SK-MEL-5 (cell line): ENCODE measurements at regions not wholly inside any gene's neighbourhood (a gene's known extent, or its start where the extent isn't known, plus 50 kb on each side); places are given as distances from the start of the nearest gene placed in this dataset.
"Not testable (repeated sequence)": the region's sequence is repeated elsewhere in the genome, so short reads cannot be mapped to it uniquely, and the experiment has no call there.

ENCODE experiments used
- DNase-seq: peaks from one replicate; pipeline ENCODE4 v3.0.0-alpha.2; 2016; ENCODE audit warnings: low read depth, low spot score
- in situ Hi-C: cut with HindIII; loops from 2 replicates; pipeline ENCODE4 v1.10.0; 2016; ENCODE audit warnings: low sequenced_read_pairs, high pct_unique_total_duplicates, low pct_unique_long_range_greater_than_20kb

DNA sequence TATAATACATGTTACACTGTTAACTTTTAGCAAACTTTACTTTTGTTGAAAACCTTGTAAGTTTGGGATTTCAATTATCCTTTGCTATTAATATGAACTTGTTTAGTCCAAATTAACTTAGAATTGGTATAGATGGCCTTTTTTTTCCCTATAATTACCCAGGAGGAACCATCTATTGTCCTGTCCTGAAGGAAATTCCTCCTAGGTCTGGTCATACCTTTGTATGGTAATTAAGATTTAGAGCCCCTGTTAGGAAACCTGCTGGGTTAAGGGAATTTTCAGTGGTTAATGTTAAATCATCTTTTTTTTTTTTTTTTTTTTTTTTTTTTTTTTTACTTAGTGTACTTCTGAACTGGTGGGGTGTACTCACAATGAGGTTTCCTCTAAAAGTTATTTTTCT, 2159.8 kb downstream of the TP53TG3F start:
- in situ Hi-C loops, DNase-seq: not testable (repeated sequence)

DNA sequence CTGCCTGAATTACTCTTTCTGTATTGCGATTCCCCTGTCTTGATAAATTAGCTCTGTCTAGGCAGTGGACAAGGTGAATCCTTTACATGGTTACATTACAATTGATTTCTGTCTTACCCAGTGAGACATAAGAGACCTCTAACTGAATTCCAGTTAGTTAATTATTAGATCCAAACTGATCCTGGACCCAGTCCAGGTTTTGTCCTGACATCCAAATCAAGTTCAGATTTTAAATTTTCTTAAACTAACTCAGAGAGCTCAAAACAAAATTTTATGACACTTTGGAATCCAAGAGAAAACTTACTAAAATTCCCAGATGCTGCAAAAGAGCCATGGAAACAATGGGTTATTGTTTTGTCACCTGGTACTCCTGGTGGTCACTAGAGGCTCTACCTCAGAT, 2166.6 kb downstream of the TP53TG3F start:
- no peak for DNase-seq
- in situ Hi-C loops = no loop called here

DNA sequence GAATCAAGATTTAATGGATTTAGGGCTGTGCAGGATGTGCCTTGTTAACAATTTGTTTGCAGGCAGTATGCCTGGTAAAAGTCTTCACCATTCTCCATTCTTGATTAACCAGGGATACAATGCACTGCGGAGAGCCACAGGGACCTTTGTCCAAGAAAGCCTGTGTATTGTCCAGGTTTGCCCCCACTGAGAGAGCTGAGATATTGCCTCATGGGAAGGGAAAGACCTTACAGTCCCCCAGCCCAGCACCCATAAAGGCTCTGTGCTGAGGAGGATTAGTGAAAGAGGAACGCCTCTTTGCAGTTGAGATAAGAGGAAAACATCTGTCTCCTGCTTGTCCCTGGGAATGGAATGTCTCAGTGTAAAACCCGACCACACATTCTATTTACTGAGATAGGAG, 2169.6 kb downstream of the TP53TG3F start:
- in situ Hi-C loops = no loop called here

DNA sequence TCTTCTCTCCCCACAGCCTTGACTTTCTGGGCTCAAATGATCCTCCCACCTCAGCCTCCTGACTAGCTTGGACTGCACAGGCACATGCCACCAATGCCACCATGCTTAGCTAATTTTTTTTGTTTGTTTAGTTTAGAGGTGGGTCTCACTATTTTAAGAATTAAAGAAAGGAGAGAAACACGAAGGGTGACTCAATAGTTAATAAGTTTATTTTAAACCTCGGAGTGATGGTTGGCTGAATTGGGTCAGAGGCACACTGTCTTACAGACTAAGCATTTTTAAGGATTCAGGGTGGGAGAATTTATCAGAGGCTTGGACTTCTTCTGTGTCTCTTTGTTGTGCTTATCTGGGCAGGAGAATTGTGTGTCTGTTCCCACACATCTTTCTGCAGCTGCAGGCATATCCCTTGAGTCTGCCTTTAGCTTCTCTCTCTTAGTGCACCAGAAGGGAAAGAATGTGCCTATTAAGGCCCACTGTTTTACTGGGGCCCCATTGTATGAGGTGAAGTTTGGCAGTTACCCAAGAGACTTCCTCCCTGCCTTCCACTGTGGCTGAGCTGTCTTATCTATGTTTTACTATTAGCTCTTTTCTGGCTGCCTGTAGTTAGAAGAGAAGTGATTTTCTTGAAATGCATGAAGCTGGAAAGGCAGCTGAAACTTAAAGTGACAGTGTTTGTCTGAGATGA, 2172.0 kb downstream of the TP53TG3F start:
- DNase-seq = peak; percentile 65
- in situ Hi-C loops = no loop called here

More for the DNA sequence above, 2169.6 kb downstream of the TP53TG3F start:
- DNase-seq = no peak

DNA sequence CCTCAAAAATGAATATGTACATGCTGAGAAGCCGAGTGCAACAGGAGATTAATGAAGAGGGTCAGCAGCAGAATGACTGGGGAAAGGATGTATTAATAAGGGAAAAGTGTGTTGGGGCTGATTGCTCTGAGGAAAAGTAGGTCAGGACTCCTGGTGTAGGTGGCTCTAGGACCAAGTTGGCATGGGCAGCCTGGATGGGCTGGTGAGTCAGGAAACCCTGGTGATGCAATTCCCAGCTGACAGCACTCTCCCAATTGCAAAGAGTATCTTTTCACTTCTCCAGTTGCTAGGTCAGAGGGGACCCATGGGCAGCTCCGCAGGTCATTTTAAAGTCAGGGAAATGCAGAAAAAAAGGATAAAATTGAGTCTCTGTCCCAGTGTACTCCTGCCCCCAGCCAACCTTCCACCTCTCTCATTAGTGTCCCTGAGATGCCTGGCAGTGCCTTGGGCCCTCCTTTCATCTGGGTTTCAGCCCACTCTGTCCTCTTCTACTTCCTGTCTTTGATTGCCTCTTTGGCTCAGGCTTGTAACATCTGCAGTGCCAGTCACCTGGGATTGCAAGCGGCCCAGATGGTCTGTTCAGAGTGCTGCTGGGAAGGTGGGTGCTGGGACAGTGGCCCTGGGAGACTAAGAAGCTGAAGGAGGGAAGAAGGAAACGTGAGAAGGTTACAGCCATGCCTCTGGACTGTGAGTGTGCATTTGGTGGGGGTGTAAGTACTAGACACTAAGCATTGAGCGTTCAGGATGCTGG, 2177.2 kb downstream of the TP53TG3F start:
- in situ Hi-C loops = no loop called here
- no peak for DNase-seq

DNA sequence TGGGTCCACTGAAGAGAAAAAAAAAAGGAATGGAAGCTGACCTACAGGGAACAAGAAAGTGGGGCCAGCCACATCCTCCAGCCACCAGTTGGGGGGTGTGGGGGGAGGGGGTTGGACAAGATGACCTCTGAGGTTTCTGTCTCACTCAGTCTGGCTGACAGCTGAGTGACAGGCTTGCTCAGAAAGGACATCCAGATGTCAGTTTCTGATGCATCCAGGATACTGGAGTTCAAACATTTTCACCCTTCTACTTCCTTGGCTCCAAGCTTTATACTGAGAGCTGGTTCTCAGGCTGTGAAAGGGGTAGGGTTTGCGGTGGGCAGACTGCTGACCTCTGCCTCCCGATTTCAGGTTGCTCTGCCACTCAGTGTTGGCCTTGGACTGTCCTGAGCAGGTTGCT, 2178.3 kb downstream of the TP53TG3F start:
- no peak for DNase-seq
- in situ Hi-C loops = no loop called here

DNA sequence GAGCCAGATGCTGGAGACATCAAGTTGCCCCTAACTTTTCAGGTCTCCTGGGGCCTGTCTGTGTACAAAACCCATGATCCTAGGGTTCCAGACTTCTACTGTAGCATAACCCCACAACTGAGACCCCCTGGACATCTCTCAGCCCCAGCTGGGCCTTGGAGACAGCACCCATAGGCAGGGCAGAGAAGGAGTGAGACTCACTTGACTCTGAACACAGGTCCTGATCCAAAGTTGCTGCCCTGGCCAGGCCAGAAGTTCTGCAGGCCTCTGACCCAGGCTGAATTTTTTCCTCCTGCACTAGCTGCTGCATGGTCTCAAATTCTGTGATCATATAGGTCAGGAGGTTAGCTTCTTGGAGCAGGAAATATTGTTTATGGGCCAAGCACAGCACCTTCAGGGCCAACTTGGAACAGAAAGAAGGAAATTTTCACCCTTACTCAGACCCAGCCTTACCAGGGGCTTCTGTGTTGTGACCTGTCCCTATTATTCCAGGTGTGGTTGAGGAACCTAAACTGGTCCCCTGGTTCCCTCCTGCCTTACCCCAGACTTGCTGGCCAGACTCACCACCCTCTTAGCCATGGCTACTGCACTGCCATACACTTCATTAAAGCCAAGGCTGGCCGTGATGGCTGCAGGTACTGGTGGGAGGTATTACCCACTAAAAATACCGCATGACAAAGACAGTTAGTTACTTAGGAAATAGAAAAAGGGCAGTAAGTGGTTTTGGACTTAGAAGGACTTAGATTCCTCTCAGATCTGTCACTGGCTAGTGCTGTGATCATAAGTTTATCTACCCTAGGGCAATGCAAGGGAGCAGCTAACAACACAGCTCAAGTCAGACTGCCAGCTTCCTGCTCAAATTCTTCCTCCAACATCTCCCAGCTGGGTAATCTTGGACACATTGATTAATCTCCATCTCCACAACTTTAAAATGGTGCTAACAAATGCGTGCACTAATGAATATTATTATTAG, 2180.1 kb downstream of the TP53TG3F start:
- no peak for DNase-seq
- in situ Hi-C loops = no loop called here

DNA sequence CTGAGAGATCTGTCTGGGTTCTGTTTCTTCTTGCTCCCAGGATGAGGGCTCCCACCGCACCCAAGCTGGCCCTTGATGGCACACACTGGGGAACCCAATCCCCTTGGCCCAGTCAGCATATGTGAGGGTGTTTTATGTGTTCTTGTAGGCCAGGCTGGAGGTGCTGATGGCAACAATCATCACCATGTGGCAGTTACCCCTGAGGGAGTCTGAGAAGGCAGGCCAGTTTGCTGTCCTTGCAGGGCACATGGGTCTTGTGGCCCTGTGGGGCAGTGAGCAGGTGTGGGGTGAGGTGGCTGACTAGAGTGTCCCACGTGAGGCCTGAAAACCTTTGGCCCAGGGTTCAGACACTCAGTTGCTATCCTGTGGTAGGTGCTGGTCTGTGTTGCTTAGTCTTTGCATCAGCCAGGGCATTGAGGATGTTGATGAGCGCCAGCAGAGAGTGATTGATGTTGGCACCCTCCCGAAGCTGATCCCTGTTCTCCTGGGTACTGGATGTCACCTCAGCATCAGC, 2183.0 kb downstream of the TP53TG3F start:
- no peak for DNase-seq
- in situ Hi-C loops = no loop called here

DNA sequence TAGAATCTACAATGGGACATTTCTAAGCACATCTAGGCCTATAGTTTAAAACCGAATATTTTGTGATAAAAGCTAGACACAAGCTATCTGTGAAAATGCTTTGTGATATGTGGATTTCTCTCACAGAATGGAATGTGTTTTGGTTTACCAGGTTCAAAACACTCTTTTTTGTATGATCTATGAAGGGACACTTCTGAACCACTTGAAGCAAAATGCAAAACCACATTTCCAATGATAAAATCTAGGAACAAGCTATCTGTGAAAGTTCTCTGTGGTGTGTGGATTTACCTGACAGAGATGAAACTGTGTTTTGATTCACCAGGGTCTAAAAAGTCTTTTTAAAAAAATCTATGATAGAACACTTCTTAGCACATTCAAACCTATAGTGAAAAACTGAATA, 2192.4 kb downstream of the TP53TG3F start:
- in situ Hi-C loops = no loop called here
- no peak for DNase-seq

DNA sequence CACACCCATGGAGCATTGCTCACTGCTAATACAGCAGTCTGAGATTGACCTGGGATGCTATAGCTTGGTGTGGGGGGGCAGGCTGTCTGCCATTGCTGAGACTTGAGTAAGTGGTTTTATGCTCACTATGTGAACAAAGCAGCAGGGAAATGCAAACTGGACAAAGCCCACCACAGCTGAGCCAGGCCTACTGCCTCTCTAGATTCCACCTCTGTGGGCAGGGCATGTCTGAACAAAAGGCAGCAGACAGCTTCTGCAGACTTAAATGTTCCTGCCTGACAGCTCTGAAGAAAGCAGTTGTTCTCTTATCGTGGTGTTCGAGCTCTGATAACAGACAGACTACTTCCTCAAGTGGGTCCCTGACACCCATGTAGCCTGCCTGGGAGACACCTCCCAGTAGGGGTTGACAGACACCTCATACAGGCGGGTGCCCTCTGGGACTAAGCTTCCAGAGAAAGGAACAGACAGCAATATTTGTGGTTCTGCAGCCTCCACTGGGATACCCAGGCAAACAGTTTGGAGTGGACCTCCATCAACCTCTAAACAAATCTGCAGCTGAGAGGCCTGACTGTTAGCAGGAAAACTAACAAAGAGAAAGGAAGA, 2204.8 kb downstream of the TP53TG3F start:
- in situ Hi-C loops = no loop called here
- no peak for DNase-seq

DNA sequence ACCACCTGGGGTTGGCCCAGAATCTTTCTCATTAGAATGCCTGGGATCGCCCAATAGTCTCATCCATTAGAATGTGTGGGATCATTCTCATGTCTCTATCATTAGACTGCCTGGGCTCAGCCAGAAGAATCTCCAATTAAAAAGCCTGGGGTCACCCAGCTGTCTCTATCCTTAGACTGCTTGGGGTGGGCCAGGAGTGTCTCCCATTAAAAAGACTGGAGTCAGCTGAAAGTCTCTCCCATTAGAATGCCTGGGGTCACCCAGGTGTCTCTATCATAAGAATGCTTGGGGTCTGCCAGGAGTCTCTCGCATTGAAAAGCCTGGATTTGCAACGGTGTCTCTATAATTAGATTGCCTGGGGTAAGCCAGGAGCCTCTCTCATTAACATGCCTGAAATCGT, 2225.7 kb downstream of the TP53TG3F start:
- no peak for DNase-seq
- in situ Hi-C loops = no loop called here

DNA sequence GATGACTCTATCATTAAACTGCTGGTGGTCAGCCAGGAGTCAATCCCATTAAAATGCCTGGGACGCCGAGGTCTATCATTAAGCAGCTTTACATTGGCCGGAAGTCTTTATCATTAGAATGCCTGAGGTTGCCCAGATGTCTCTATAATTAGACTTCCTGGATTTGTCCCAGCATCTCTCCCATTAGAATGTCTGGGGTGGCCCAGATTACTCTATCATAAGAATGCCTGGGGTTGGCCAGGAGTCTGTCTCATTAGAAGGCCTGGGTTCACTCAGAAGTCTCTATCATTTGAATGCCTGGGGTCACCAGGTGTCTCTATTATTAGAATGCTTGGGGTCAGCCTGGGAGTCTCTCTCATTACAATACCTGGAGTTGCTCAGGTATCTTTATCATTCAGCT, 2227.2 kb downstream of the TP53TG3F start:
- DNase-seq = no peak
- in situ Hi-C loops = no loop called here

DNA sequence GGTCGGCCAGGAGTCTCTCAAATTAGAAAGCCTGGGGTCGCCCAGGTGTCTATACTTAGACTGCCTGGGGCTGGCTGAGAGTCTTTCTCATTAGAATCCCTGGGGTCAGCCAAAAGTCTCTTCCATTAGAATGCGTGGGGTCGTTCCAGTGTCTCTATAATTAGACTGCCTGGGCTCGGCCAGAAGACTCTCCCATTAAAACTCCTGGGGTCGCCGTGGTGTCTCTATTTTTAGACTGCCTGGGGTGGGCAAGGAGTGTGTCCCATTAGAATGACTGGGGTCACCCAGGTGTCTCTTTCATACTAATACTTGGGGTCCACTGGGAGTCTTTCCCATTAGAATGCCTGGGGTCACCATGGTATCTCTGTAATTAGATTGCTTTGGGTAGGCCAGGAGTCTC, 2227.7 kb downstream of the TP53TG3F start:
- in situ Hi-C loops = no loop called here
- no peak for DNase-seq

DNA sequence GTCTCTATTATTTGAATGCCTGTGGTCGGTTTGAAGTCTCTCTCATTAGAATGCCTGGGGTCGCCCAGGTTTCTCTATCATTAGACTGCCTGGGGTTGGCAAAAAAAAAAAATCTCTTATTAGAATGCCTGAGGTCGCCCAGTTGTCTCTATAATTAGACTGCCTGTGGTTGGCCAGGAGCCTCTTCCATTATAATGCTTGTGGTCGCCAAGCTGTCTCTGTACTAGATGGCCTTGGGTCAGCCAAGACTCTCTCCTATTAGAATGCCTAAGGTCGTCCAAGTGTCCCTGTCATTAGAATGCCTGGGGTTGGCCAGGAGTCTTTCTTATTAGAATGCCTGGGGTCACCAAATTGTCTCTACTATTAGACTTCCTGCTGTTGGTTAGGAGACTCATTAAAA, 2228.4 kb downstream of the TP53TG3F start:
- DNase-seq = no peak
- in situ Hi-C loops = no loop called here

DNA sequence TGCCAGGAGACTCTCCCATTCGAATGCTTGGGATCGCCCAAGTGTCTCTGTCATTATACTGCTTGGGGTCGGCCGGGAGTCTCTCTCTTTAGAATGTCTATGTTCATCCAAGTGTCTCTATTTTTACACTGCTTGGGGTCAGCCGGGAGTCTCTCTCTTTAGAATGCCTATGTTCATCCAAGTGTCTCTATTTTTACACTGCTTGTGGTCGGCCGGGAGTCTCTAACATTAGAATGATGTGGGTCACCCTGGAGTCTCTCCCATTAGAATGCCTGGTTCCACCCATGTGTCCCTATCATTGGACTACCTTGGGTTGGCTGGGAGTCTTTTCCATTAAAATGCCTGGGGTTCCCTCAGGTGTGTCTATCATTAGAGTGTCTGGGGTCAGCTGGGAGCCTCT, 2230.4 kb downstream of the TP53TG3F start:
- in situ Hi-C loops = no loop called here
- no peak for DNase-seq

DNA sequence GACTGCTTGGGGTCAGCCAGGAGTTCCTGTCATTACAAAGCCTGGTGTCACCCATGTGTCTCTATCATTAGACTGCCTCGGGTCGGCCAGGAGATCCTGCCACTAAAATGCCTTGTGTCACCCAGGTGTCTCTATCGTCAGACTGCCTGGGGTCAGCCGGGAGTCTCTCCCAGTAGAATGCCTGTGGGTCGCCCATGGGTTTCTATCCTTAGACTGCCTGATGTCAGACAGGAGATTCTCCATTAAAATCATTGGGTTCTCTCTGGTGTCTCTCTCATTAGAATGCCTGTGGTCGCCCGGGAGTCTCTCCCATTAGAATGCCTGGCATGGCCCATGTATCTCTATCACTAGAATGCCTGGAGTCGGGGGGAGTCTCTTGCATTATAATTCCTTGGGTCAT, 2231.0 kb downstream of the TP53TG3F start:
- DNase-seq = no peak
- in situ Hi-C loops = no loop called here

DNA sequence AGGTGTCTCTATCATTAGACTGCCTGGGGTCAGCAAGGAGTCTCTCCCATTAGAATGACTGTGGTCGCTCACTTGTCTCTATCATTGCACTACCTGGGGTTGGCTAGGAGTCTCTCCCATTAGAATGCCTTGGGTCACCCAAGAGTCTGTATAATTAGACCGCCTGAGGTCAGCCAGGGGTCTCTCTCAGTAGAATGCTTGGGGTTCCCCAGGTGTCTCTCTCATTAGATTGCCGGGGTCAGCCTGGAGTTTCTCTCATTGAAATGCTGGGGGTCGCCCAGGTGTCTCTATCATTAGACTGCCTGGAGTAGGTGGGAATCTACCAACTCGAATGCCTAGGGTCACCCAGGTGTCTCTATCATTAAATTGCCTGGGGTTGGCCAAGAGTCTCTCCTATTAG, 2231.6 kb downstream of the TP53TG3F start:
- no peak for DNase-seq
- in situ Hi-C loops = no loop called here

DNA sequence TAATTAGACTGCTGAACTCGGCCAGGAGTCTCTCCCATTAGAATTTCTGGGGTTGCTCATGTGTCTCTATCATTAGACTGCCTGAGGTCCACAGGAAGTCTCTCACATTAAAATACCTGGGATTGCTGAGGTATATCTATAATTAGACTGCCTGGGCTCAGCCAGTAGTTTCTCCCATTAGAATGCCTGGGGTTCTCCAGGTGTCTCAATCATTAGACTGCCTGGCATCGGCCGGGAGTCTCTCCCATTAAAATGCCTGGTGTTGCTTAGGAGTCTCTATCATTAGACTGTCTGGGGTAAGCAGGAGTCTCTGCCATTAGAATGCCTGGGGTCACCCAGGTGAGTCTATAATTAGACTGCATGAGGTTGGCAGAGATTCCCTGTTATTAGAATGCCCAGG, 2233.4 kb downstream of the TP53TG3F start:
- in situ Hi-C loops = no loop called here
- no peak for DNase-seq
